ENCODE measurements at regions not wholly inside any gene's neighbourhood (a gene's known extent, or its start where the extent isn't known, plus 50 kb on each side); places are given as distances from the start of the nearest gene placed in this dataset.

DNA sequence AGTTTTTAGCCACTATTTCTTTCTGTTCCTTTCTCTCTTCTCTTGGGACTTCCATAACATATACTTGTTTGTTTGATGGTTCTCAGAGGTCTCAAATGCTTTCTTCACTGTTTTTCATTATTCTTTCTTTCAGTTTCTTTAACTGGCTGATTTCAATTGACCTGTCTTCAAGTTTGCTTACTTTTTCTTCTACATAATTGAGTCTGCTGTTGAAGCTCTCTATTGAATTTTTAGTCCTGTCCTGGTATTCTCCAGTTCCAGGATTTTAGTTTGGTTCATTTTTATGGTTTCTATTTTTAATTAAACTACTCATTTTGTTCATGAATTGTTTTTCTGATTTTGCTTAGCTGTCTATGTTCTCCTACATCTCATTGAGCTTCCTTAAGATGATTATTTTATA lies 1305.3 kb upstream of the CELF2 start:
- DNase-seq (ENCODE audit: low read depth in 4 of 4, low spot score in 2 of 4), result no peak

DNA sequence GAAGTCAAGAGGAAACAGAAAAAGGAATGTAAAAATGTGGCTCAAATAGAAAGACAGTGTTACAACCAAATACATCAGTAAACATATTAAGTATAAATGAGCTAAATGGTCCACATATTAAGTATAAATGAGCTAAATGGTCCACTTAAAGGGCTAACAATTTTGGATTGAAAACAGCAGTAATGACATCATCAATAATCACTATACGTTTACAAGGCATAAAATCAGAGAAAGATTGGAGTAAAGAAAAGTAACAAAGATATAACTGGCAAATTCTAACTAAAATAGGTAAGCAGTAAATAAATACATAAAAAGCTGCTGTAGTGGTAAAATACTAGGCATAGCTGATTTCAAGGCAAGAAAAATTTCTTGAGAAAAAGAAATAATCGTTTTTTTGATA lies 1298.4 kb upstream of the CELF2 start:
- DNase-seq (ENCODE audit: low read depth in 4 of 4, low spot score in 2 of 4), result no peak

DNA sequence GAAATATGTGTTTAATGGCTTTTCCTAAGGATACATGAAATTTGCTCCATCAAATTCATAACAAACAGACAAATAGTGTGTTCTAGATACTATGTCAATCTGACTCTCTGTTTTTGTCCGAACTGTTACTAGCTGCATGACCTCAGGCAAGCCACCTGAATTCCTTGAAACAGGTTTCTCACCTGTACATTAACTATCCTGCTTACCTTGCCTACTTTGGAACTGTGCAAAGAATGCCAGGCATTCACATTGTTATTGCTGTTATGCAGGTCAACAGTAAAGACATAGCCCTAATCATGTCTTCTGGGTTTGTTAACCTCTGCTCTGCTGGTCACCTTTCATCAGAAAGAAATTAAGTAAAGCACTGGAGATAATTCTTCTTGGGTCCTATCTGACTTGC lies 1283.9 kb upstream of the CELF2 start:
- DNase-seq (ENCODE audit: low read depth in 4 of 4, low spot score in 2 of 4), result peak in 1 of 4 donors; percentile 19

DNA sequence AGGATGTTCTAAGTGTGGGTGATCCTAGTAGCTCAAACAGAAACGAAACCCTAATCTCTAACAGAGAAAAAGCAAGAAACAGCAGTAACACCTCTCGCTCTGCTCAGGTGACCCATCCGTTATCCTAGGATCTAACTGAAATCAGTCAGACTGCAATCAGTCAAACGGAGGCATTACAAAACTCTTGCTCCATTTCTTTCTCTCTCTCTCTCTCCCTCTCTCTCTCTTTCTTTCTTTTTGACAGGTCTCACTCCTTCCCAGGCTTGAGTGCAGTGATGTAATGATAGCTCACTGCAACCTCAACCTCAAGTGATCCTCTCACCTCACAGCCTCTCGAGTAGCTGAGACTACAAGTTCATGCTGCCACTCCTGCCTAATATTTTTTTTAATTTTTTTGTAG lies 1283.5 kb upstream of the CELF2 start:
- DNase-seq (ENCODE audit: low read depth in 4 of 4, low spot score in 2 of 4), result no peak

DNA sequence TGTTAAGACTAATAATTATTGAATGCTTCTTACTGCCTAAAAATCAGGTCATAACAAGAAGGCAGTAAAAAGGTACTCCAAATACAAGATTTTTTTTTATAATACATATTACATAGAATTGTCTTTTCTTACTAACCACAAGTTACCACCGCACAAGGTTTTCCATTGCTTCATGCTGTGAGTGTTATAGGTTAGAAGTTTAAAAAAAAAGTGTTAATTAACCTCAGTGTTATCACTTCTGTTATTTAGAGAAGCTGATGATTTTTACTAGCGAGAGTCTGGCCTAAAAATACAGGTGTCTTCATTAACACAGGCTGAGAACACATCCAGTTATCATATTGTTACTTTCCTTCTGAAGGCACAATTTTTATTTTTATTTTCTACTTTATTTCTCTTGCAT lies 1281.9 kb upstream of the CELF2 start:
- DNase-seq (ENCODE audit: low read depth in 4 of 4, low spot score in 2 of 4), result no peak

DNA sequence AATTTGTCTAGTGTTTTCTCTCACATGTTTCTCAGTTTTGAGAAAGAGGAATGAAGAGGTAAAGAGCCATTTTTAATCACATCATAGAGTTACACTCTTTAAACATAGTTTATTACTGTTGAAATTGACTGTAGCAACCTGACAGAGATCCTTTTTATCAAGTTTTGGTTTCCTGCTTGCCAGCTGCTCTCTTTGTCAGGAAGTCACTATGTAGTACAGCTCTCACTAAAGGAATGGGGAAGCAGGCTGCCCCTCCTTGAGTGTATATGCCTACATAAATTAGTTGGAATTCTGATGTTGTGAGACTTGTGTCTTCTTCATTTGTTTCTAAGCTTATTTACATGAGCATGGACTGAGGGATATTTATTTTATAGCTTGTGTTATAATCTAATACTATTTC lies 1274.0 kb upstream of the CELF2 start:
- DNase-seq (ENCODE audit: low read depth in 4 of 4, low spot score in 2 of 4), result no peak

DNA sequence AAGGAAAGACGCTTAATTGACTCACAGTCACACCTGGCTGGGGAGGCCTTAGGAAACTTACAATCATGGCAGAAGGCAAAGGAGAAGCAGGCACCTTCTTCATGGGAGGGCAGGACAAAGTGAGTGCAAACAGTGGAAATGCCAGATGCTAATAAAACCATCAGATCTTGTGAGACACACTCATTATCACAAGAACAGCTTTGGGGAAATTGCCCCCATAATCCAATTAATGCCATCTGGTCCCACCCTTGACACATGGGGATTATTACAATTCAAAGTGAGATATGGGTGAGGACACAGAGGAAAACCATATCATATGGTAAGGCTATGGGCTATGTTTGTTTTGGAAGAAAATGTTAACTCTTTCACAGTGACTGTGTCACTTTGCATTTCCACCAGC lies 1272.5 kb upstream of the CELF2 start:
- DNase-seq (ENCODE audit: low read depth in 4 of 4, low spot score in 2 of 4), result no peak

DNA sequence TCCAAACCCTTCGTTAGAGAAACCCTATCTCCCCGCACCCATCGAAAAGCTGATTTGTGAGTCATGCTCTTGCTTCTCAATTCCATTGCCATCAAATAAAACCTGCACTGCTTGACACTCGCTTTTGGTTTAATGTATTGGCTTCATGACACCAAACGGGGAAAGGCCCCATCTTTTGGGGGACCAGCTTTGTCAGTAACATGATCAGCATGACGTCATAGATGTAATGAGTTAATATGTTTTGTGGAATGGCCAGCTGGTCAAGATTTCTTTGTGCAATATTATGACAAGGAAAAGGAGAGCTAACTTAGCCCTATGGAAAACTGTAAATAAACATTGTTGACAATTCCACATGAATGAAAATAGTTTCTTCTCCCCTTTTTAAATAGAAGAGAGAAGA lies 1260.5 kb upstream of the CELF2 start:
- no peak for DNase-seq (ENCODE audit: low read depth in 4 of 4, low spot score in 2 of 4)

DNA sequence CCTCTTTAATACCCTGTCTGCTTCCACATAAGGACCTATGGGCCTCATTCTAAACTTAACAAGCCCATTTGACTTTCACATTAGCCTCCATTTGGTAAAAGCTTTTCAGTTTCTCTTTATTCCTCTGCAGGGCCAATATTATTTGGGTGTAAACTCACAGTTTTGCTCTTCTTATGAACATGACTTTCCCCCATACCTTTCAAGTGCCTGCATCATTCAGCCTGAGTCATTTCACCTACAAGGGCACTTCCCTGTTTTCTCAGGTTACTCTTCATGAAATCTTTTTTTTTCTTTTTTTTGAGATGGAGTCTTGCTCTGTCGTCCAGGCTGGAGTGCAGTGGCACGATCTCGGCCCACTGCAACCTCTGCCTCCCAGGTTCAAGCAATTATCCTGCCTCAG lies 1258.1 kb upstream of the CELF2 start:
- DNase-seq (ENCODE audit: low read depth in 4 of 4, low spot score in 2 of 4), result no peak

DNA sequence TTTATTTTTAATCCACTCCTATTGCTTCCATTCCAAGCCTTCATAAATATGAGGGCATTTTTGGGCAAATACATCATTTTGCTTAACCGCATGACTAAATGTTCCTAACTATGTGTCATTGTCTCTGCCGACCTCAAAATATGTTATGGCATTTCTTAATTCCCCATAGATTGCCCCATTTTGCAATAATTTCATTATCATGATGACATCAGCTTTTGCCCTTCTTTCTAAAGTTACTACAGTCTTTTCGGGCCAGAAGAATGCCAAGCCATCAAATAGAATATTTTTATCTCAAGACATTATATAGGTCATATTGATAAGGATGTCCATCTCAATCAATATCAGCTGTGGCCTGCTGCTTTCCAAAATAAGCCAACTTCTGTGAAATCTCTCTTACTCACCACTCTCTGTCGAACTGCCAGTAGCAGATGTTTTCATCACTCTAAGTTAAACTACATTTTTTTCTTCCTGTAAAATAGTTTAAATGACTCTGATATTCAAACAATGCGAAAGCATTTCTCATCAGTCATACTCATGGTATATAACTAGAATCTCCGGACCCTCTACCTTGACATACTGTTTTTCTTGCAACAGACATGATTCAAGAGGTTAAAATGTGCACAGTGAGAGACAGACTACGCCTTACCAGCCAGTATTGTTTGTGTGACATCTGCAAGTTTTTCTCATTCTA lies 1254.6 kb upstream of the CELF2 start:
- DNase-seq (ENCODE audit: low read depth in 4 of 4, low spot score in 2 of 4), result no peak

DNA sequence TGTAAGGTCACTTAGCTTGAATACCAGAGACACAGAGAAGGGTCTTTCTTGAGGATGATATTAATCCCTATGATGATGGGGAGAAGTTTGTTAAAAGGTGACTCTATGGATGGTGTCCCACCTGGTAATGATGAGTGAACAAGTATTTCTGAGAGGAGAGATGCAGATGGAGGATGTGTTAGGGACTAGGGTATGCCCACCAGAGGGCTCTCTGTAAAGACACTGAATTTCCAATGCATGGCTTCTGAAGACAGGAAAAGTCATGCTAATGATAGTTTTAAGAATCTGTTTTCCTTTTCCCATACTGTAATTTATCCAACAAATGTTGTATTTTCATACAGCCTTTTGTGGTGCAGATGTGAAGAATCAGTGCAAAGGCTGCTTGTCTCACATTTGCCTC lies 1250.9 kb upstream of the CELF2 start:
- no peak for DNase-seq (ENCODE audit: low read depth in 4 of 4, low spot score in 2 of 4)

DNA sequence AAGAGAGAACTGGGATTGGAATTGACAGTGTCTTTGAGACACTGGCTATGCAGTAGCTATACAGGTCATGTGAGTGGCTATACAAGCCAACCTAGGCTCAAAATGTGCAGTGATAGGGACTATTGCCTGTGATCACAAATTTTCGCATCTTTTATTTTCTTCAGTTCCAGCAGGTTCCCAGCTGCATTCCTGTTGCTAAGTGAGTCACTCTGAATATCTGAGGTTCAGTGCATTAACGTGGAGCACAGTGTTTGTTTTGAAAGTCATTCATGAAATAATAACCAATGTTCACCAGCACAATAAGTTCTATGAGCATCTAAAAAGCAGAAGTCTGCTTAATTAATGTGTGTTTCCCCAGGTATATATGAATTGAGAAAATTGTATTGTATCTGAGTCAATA lies 1236.0 kb upstream of the CELF2 start:
- DNase-seq (ENCODE audit: low read depth in 4 of 4, low spot score in 2 of 4), result no peak

DNA sequence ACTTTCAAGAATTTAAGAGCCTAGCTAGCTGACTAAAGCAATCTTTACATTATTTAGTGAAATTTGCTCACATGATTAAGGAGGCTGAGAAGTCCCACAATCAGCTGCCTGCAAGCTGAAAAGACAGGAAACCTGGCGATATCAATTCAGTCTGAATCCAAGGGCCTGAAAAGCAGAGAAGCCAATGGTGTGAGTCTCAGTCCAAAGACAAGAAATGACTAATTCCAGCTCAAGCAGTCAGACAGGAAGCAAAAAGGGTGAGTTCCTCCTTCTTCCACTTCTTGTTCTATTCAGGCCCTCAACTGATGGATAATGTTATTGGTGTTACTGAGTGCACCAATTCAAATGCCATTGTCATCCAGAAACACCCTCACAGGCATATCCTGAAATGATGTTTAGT lies 1231.6 kb upstream of the CELF2 start:
- DNase-seq (ENCODE audit: low read depth in 4 of 4, low spot score in 2 of 4), result no peak

DNA sequence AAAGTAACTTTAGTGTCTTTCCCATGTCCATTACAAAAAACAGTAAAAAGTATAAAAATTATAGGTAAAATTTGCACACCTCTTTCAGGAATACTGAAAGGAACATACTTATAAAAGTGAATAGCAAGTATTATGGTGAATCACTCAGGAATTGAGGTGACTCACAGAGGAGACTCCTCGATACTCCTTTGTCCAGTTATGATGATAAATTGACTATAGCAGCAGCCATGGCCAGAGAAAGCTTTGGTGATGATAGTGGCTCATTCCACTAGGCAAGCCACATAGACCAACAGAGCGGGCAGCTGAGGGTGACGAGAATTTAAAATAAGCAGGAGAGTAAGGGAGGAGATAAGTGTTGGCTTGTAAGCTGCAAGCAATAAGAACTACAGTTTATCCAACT lies 1231.1 kb upstream of the CELF2 start:
- DNase-seq (ENCODE audit: low read depth in 4 of 4, low spot score in 2 of 4), result no peak

DNA sequence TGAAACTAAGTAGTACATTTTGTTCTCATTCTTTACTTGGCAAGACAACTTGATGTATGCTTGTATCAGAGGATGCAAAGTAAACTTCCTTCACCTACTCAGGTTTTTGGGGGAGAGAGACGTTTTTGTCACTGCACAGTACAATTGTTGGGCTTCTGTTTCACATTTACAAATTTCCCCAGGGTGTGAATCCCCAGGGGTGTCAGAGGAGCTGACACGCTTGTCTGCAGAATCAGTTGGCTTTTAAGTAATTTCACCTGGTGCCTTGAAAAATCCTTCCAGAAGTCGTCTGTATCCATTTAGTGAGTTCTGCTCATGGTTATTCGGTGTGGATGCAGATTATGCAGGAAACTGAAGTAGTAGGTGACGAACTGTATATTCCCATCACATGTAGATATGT lies 1227.7 kb upstream of the CELF2 start:
- no peak for DNase-seq (ENCODE audit: low read depth in 4 of 4, low spot score in 2 of 4)

DNA sequence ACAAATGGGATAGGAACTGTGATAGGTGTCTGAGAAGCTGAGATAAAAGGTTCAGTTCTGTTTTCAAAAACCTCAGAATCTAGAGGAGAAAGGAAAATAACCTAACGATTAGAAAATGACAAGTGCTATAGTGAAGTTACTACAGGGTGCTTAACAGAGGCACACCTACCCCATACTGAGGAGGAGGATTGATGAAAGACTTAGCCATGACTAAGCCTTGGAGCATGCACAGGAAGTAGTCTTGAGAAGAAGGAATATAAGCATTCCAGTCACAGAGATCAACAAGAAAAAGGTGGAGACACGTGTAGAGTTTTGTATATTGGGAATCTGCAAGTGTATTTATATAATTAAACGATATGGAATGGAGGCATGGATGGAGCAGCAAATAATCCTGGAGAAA lies 1225.5 kb upstream of the CELF2 start:
- no peak for DNase-seq (ENCODE audit: low read depth in 4 of 4, low spot score in 2 of 4)

DNA sequence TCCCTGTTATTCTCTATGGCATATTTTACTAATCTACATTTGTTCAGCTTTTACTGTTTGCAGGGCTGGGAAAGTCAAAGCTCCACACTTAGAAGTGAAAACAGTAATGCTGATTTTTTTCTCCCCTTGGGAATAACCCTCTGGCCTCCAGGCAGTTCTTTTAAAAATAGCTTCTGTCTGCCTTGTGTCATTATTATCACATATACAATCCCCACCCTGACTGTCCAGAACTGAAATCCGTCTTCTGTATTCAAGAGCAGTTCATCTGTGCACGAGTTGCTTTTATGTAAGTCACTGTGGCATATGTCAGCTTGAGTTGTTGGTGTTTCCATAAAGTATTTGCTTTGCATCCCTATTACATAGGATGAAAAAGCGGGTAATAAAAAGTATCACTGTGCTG lies 1221.1 kb upstream of the CELF2 start:
- DNase-seq (ENCODE audit: low read depth in 4 of 4, low spot score in 2 of 4), result no peak

DNA sequence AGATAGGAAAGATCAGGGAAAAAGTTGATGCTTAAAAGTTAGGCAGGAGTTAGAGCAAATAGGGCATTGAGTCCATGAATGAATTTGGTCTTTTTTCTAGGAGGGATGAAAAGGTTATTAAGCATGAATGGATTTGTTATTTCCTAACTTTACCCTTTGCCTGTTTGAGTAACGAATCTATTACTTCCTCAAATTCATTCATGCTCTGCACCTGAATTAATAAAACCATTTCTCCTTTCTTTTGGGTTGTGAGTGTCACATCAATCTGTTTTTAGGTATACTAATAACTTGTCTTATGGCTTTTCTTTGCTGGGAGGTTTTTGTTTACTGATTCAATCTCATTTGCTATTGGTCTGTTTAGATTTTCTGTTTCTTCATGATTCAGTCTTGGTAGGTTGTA lies 1217.7 kb upstream of the CELF2 start:
- DNase-seq (ENCODE audit: low read depth in 4 of 4, low spot score in 2 of 4), result no peak

DNA sequence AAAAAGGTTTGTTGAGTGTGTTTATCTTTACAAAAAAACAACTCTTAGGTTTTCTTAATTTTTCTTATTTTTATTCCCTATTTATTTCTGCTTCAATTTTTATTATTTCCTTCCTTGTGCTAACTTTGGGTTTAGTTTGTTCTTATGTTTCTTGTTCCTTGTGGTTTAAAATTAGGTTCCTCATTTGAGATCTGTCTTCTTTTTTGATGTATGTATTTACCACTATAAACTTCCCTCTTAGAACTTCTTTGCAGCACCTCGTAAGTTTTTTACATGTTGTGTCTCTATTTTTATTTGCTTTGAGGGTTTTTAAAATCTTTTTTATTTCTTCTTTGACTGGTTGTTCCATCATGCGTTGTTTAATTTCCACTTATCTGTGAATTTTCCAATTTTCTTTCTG lies 1217.1 kb upstream of the CELF2 start:
- no peak for DNase-seq (ENCODE audit: low read depth in 4 of 4, low spot score in 2 of 4)

DNA sequence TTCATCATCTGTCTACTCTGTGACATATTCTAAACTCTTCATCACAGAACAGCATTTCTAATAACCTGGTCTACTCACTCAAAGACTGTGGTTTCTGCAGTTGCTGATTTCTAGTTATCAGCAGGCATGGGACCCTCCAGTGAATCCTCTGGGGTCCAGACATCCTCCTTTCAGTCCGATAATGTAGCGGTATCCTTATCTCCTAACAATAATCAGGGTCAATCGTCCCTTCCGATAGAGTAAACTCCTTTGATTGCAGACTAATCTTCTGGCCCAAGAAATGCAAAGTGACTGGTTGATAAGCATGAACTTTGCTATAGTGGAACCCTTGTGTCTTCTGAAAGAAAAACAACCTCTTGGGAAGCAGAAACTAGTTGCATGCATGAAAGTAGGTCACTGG lies 1209.8 kb upstream of the CELF2 start:
- DNase-seq (ENCODE audit: low read depth in 4 of 4, low spot score in 2 of 4), result no peak

DNA sequence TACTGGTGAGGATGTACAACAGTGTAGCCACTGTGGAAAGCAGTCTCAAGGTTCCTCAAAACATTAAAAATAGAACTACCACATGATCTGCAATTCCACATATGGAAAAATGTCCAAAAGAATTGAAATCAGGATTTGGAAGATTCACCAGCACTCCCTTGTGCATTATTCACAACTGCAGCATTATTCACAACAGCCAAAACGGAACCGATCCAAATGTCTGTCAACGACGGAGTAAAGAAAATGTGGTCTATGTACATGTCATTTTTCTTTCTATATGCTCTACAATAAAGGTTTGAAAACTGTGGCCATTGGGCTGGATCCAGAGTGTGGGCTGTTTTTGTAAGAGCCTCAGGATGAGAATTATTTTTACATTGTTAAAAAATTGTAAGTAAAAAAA lies 1206.1 kb upstream of the CELF2 start:
- DNase-seq (ENCODE audit: low read depth in 4 of 4, low spot score in 2 of 4), result no peak

DNA sequence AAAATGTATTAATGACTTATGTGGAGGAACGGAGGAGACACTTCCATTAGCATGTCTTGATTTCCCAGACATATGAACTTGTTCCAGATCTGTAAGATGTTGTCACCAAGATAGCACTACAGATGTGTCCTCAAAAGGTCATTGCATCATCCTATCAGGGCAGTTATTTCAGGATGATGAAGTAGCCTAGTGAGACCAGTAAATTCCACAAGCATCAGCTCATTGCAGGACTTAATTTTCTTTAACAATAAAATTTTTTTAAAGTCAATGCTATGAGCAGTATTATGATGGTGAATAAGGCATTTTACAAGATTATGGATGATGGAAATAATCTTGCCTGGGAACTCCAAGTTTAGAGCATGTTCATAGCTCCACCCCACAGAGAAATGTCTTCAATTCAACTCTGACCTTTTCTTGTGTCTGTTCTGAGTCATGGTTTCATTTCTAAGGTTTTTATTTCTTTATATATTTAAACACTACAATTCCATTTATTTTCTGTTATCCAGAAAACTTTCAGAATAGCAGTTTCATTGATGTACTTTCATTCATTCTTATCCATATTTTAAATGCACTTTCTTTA lies 1203.3 kb upstream of the CELF2 start:
- no peak for DNase-seq (ENCODE audit: low read depth in 4 of 4, low spot score in 2 of 4)

Measured in left renal cortex interstitium (tissue), 4 donors.